Loucy (cell line): ENCODE measurements at regions not wholly inside any gene's neighbourhood (a gene's known extent, or its start where the extent isn't known, plus 50 kb on each side); places are given as distances from the start of the nearest gene placed in this dataset.
A peak's percentile ranks its signal among the peaks of the same experiment; 100 is the strongest.

Experiments
- H2AFZ ChIP-seq: fragments of 200-600 bp; sonication (generic); 2 replicates; pipeline ENCODE4 v1.6.0; 2016; ENCODE audit warnings: antibody characterized with exemption, mild to moderate bottlenecking, low read length, moderate library complexity
- H3F3A ChIP-seq: fragments of 200-600 bp; 2 replicates; pipeline ENCODE4 v1.6.0; 2016; ENCODE audit warnings: antibody characterized with exemption, low read depth, mild to moderate bottlenecking
- H3K27me3 ChIP-seq: fragments of 200-600 bp; sonication (generic); 2 replicates; pipeline ENCODE4 v1.6.1; 2014; ENCODE audit warnings: low read length, mild to moderate bottlenecking; ENCODE audit not compliant: insufficient read depth, poor library complexity, severe bottlenecking
- H3K36me3 ChIP-seq: fragments of 200-600 bp; sonication (generic); 2 replicates; pipeline ENCODE4 v1.6.1; 2016; ENCODE audit warnings: low read length; ENCODE audit not compliant: insufficient read depth
- H3K4me1 ChIP-seq: fragments of 200-600 bp; sonication (generic); 2 replicates; pipeline ENCODE4 v1.5.1; 2014; ENCODE audit warnings: low read length, mild to moderate bottlenecking; ENCODE audit not compliant: insufficient read depth, poor library complexity, severe bottlenecking
- H3K4me2 ChIP-seq: fragments of 200-600 bp; sonication (generic); 2 replicates; pipeline ENCODE4 v1.6.0; 2014; ENCODE audit warnings: antibody characterized with exemption, low read length, low read depth, mild to moderate bottlenecking; ENCODE audit not compliant: poor library complexity, severe bottlenecking
- H3K4me3 ChIP-seq: fragments of 200-600 bp; sonication (generic); 2 replicates; pipeline ENCODE4 v1.5.1; 2014; ENCODE audit warnings: low read length, mild to moderate bottlenecking, mixed read lengths; ENCODE audit not compliant: poor library complexity, severe bottlenecking
- H3K79me2 ChIP-seq: fragments of 200-600 bp; sonication (generic); 2 replicates; pipeline ENCODE4 v1.6.1; 2014; ENCODE audit warnings: low read length; ENCODE audit not compliant: insufficient read depth
- H3K9ac ChIP-seq: fragments of 200-600 bp; sonication (generic); 2 replicates; pipeline ENCODE4 v1.6.0; 2014; ENCODE audit warnings: mild to moderate bottlenecking, low read depth, low read length, moderate library complexity; ENCODE audit not compliant: poor library complexity, severe bottlenecking
- H3K9me2 ChIP-seq: fragments of 200-600 bp; sonication (generic); replicated peaks from 2 replicates; pipeline ENCODE4 v1.6.1; 2016; ENCODE audit warnings: low read depth, low read length, mixed read lengths
- H3K9me3 ChIP-seq: fragments of 200-600 bp; sonication (generic); 2 replicates; pipeline ENCODE4 v1.6.1; 2014; ENCODE audit warnings: mild to moderate bottlenecking, antibody characterized with exemption, low read length, low read depth; ENCODE audit not compliant: insufficient read depth
- H4K20me1 ChIP-seq: fragments of 200-600 bp; sonication (generic); 2 replicates; pipeline ENCODE4 v1.6.0; 2014; ENCODE audit warnings: antibody characterized with exemption, low read length, mild to moderate bottlenecking; ENCODE audit not compliant: insufficient read depth, poor library complexity, severe bottlenecking
- CTCF ChIP-seq: fragments of 200-600 bp; sonication (generic); conservative IDR thresholded peaks from 2 replicates; pipeline ENCODE4 v1.5.1; 2014; ENCODE audit warnings: mild to moderate bottlenecking, antibody characterized with exemption, low read length
- EZH2phosphoT487 ChIP-seq: fragments of 200-600 bp; IDR thresholded peaks from 2 replicates; pipeline ENCODE4 v1.6.1; 2018; ENCODE audit warnings: antibody characterized with exemption, mild to moderate bottlenecking, moderate library complexity, borderline replicate concordance

- no peaks in the 10 kb centered on the region for H3K9me3 ChIP-seq
- H3K4me2 ChIP-seq: no peak overlapping the region
- no peaks in the 10 kb centered on the region for H3K4me1 ChIP-seq
- H4K20me1 ChIP-seq: no peaks in the 10 kb centered on the region
- TF ChIP-seq CTCF (no peak), EZH2phosphoT487 (no peak)
- no peaks in the 10 kb centered on the region for H3F3A ChIP-seq
- H3K79me2 ChIP-seq: no peaks in the 10 kb centered on the region
- no peaks in the 10 kb centered on the region for H3K9me2 ChIP-seq
- no peak overlapping the region for H2AFZ ChIP-seq
- no peak overlapping the region for H3K4me3 ChIP-seq
- no peaks in the 10 kb centered on the region for H3K36me3 ChIP-seq
- H3K27me3 ChIP-seq: no peaks in the 10 kb centered on the region
- no peak overlapping the region for H3K9ac ChIP-seq
These were observed 118.3 kb upstream of the GGTLC1 start for GRCh38 chr20:24106801-24107445.

GRCh38 chr20:24106150-24106800, 117.7 kb upstream of the GGTLC1 start:
- no peaks in the 10 kb centered on the region for H3K4me1 ChIP-seq
- H3K79me2 ChIP-seq: no peaks in the 10 kb centered on the region
- H4K20me1 ChIP-seq: no peaks in the 10 kb centered on the region
- no peaks in the 10 kb centered on the region for H3K9me3 ChIP-seq
- no peak overlapping the region for H2AFZ ChIP-seq
- no peak overlapping the region for H3K4me3 ChIP-seq
- H3K9ac ChIP-seq: no peak overlapping the region
- no peak for TF ChIP-seq EZH2phosphoT487
- TF ChIP-seq CTCF: no peak
- H3K9me2 ChIP-seq: no peaks in the 10 kb centered on the region
- no peaks in the 10 kb centered on the region for H3F3A ChIP-seq
- no peak overlapping the region for H3K4me2 ChIP-seq
- H3K27me3 ChIP-seq: no peaks in the 10 kb centered on the region
- no peaks in the 10 kb centered on the region for H3K36me3 ChIP-seq

GRCh38 chr20:24102749-24103333, 114.3 kb upstream of the GGTLC1 start:
- no peak overlapping the region for H3K4me2 ChIP-seq
- peak overlapping the region; percentile 48 for H2AFZ ChIP-seq
- no peaks in the 10 kb centered on the region for H3K9me3 ChIP-seq
- H3K9me2 ChIP-seq: no peaks in the 10 kb centered on the region
- no peak for TF ChIP-seq CTCF
- no peak for TF ChIP-seq EZH2phosphoT487
- H3K9ac ChIP-seq: no peak overlapping the region
- H4K20me1 ChIP-seq: no peaks in the 10 kb centered on the region
- H3K4me1 ChIP-seq: no peaks in the 10 kb centered on the region
- H3K4me3 ChIP-seq: no peak overlapping the region
- H3K79me2 ChIP-seq: no peaks in the 10 kb centered on the region
- no peaks in the 10 kb centered on the region for H3F3A ChIP-seq
- no peaks in the 10 kb centered on the region for H3K36me3 ChIP-seq
- no peaks in the 10 kb centered on the region for H3K27me3 ChIP-seq
